22Rv1 (cell line): ENCODE measurements at regions not wholly inside any gene's neighbourhood (a gene's known extent, or its start where the extent isn't known, plus 50 kb on each side); places are given as distances from the start of the nearest gene placed in this dataset.

ENCODE experiments used
- CTCF ChIP-seq: fragments of 450-650 bp; IDR thresholded peaks from 2 replicates; pipeline ENCODE4 v1.5.1; 2017; ENCODE audit warnings: mild to moderate bottlenecking
- ZFX ChIP-seq: fragments of 450-650 bp; IDR thresholded peaks from 2 replicates; pipeline ENCODE4 v1.6.1; 2017; ENCODE audit warnings: antibody characterized with exemption, borderline replicate concordance

- TF ChIP-seq CTCF (no peak), ZFX (no peak)
Observed at GRCh38 chr13:78712831-78713230, 53.9 kb upstream of the OBI1 start.
